CD14-positive monocyte (primary cell): ENCODE measurements at regions not wholly inside any gene's neighbourhood (a gene's known extent, or its start where the extent isn't known, plus 50 kb on each side); places are given as distances from the start of the nearest gene placed in this dataset.

Experiments used
- DNase-seq, 3 donors: peaks; one replicate each; pipeline ENCODE4 v3.0.0-alpha.2; 2011 to 2022
- H2AFZ ChIP-seq: 2 replicates; pipeline ENCODE4 v1.6.0; 2012; ENCODE audit warnings: mild to moderate bottlenecking, low read depth, low read length, inconsistent platforms; ENCODE audit not compliant: insufficient read depth, poor library complexity, severe bottlenecking
- H3K27ac ChIP-seq, 2 donors: 1 replicate in 1 of 2; 2 replicates in 1 of 2; pipeline ENCODE4 v1.5.1; 2012 to 2013; ENCODE audit warnings: low read length in 2 of 2, control low read depth in 1 of 2, inconsistent platforms in 1 of 2, low read depth in 1 of 2, mild to moderate bottlenecking in 1 of 2
- H3K27me3 ChIP-seq, 2 donors: one replicate each; pipeline versions ENCODE4 v1.6.0 to v1.6.1; 2011 to 2013; ENCODE audit warnings: low read length in 2 of 2; ENCODE audit not compliant: control insufficient read depth in 2 of 2, insufficient read depth in 2 of 2
- H3K36me3 ChIP-seq, 2 donors: replicated peaks in 1 of 2; 1 replicate in 1 of 2; 2 replicates in 1 of 2; pipeline versions ENCODE4 v1.5.1 to v1.6.1; 2012 to 2013; ENCODE audit warnings: low read length in 2 of 2, control low read depth in 1 of 2, inconsistent platforms in 1 of 2, mild to moderate bottlenecking in 1 of 2; ENCODE audit not compliant: insufficient read depth in 2 of 2, control insufficient read depth in 1 of 2
- H3K4me1 ChIP-seq, 2 donors: 1 replicate in 1 of 2; 2 replicates in 1 of 2; pipeline versions ENCODE4 v1.5.1 to v1.6.1; 2012 to 2013; ENCODE audit warnings: low read length in 2 of 2, control low read depth in 1 of 2, inconsistent platforms in 1 of 2, mild to moderate bottlenecking in 1 of 2, moderate library complexity in 1 of 2; ENCODE audit not compliant: insufficient read depth in 2 of 2, control insufficient read depth in 1 of 2
- H3K4me2 ChIP-seq: replicated peaks from 2 replicates; pipeline ENCODE3; 2012; ENCODE audit warnings: low read length, moderate library complexity, mild to moderate bottlenecking; ENCODE audit not compliant: poor library complexity, severe bottlenecking; ENCODE audit errors: extremely low read depth
- H3K4me3 ChIP-seq, 3 experiments: fragments of 200-600 bp in 1 of 3; sonication (generic) in 1 of 3; replicated peaks in 1 of 3; 1 replicate in 2 of 3; 2 replicates in 1 of 3; pipeline ENCODE4 v1.5.1; 2011 to 2013; ENCODE audit warnings: low read length in 3 of 3, mild to moderate bottlenecking in 3 of 3, control low read depth in 2 of 3, low read depth in 2 of 3, inconsistent platforms in 1 of 3, moderate library complexity in 1 of 3
- H3K79me2 ChIP-seq: 2 replicates; pipeline ENCODE4 v1.6.0; 2012; ENCODE audit warnings: mild to moderate bottlenecking, control low read depth, inconsistent platforms, low read length, moderate library complexity; ENCODE audit not compliant: insufficient read depth
- H3K9ac ChIP-seq: 2 replicates; pipeline ENCODE4 v1.6.0; 2017; ENCODE audit warnings: low read length, mild to moderate bottlenecking; ENCODE audit not compliant: insufficient read depth, poor library complexity, severe bottlenecking
- H3K9me3 ChIP-seq, 2 donors: replicated peaks in 1 of 2; 1 replicate in 1 of 2; 2 replicates in 1 of 2; pipeline versions ENCODE4 v1.5.1 to v1.6.1; 2012 to 2013; ENCODE audit warnings: low read length in 2 of 2, control low read depth in 1 of 2; ENCODE audit not compliant: control insufficient read depth in 1 of 2, insufficient read depth in 1 of 2
- H4K20me1 ChIP-seq: 2 replicates; pipeline ENCODE4 v1.6.0; 2012; ENCODE audit warnings: mild to moderate bottlenecking, low read length, control low read depth, moderate library complexity; ENCODE audit not compliant: insufficient read depth
- H3K27ac Mint-ChIP-seq, 7 donors: one replicate each; pipeline ENCODE4 v1.8.0; 2020; ENCODE audit warnings: mild to moderate bottlenecking in 7 of 7, mixed read lengths in 7 of 7, moderate library complexity in 6 of 7, inconsistent platforms in 2 of 7
- H3K27me3 Mint-ChIP-seq, 3 donors: one replicate each; pipeline ENCODE4 v1.8.0; 2021 to 2022; ENCODE audit warnings: low read depth in 3 of 3, mild to moderate bottlenecking in 3 of 3, mixed read lengths in 3 of 3, moderate library complexity in 3 of 3, inconsistent platforms in 1 of 3
- H3K36me3 Mint-ChIP-seq, 2 donors: one replicate each; pipeline ENCODE4 v1.8.0; 2020; ENCODE audit warnings: mixed read lengths in 2 of 2, inconsistent platforms in 1 of 2, mild to moderate bottlenecking in 1 of 2
- H3K4me1 Mint-ChIP-seq: one replicate; pipeline ENCODE4 v1.8.0; 2020; ENCODE audit warnings: mild to moderate bottlenecking, mixed read lengths
- H3K4me3 Mint-ChIP-seq, 2 donors: one replicate each; pipeline ENCODE4 v1.8.0; 2020; ENCODE audit warnings: mild to moderate bottlenecking in 2 of 2, mixed read lengths in 2 of 2, moderate library complexity in 1 of 2
- H3K9me3 Mint-ChIP-seq, 7 donors: one replicate each; pipeline ENCODE4 v1.8.0; 2020 to 2022; ENCODE audit warnings: mixed read lengths in 7 of 7, mild to moderate bottlenecking in 6 of 7, moderate library complexity in 6 of 7, inconsistent platforms in 2 of 7
- WGBS: methylation state at CpG from one replicate; pipeline ENCODE4 v1.1.5; 2013; ENCODE audit warnings: missing lambda C conversion rate; ENCODE audit not compliant: insufficient coverage; 5-methylcytosine and 5-hydroxymethylcytosine counted together
- intact Hi-C, 2 donors: fragments of 100-400 bp; cut with micrococcal nuclease; formaldehyde crosslinking; loops; one replicate each; pipeline versions ENCODE4 v1.15.0 to v1.15.1; 2023
- TF ChIP-seq, protein P1 (sequence below): fragments of 200-600 bp; IDR thresholded peaks from one replicate; pipeline ENCODE4 v1.8.0; 2022; ENCODE audit warnings: antibody characterized with exemption, mild to moderate bottlenecking

DNA sequence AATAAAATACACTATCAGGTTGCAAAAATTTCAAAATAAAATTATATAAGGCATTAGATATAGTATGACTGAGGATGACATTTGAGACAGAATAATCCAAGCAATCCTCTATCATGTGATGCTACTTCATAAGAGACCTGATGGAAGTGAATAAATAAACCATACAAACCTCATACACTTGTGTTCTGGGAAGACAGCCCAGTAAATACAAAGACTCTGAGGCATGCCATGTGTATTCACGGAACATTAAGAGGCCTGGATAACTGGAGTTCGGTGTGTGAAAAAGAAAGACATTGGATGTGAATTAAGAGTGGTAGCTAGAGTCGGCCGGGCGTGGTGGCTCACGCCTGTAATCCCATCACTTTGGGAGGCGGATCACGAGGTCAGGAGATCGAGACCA, 364.2 kb downstream of the ADAM29 start:
- no peak overlapping the region for H3K27ac Mint-ChIP-seq
- TF ChIP-seq, protein P1, sequence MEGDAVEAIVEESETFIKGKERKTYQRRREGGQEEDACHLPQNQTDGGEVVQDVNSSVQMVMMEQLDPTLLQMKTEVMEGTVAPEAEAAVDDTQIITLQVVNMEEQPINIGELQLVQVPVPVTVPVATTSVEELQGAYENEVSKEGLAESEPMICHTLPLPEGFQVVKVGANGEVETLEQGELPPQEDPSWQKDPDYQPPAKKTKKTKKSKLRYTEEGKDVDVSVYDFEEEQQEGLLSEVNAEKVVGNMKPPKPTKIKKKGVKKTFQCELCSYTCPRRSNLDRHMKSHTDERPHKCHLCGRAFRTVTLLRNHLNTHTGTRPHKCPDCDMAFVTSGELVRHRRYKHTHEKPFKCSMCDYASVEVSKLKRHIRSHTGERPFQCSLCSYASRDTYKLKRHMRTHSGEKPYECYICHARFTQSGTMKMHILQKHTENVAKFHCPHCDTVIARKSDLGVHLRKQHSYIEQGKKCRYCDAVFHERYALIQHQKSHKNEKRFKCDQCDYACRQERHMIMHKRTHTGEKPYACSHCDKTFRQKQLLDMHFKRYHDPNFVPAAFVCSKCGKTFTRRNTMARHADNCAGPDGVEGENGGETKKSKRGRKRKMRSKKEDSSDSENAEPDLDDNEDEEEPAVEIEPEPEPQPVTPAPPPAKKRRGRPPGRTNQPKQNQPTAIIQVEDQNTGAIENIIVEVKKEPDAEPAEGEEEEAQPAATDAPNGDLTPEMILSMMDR, result no peak
- no peak overlapping the region for H2AFZ ChIP-seq
- 86% methylated on average over 2 of the region's 9 CpGs for WGBS
- no peaks in the 10 kb centered on the region for H3K9me3 ChIP-seq
- H4K20me1 ChIP-seq, result no peaks in the 10 kb centered on the region
- H3K79me2 ChIP-seq, result no peaks in the 10 kb centered on the region
- no peak overlapping the region for H3K27ac ChIP-seq
- peaks cover 2 to 8% (median 6%) of the 10 kb centered on the region in 7 donors for H3K9me3 Mint-ChIP-seq
- no peaks in the 10 kb centered on the region for H3K36me3 Mint-ChIP-seq
- H3K27me3 ChIP-seq, result no peaks in the 10 kb centered on the region
- DNase-seq, result no peak
- no peak overlapping the region for H3K9ac ChIP-seq
- H3K4me3 ChIP-seq, result no peak overlapping the region
- intact Hi-C loops, result no loop called here
- H3K4me2 ChIP-seq, result no peak overlapping the region
- H3K36me3 ChIP-seq, result no peaks in the 10 kb centered on the region
- no peaks in the 10 kb centered on the region for H3K4me1 Mint-ChIP-seq
- peaks cover 0 to 2% (median 1%) of the 10 kb centered on the region in 3 donors for H3K27me3 Mint-ChIP-seq
- no peaks in the 10 kb centered on the region for H3K4me1 ChIP-seq
- no peak overlapping the region for H3K4me3 Mint-ChIP-seq

DNA sequence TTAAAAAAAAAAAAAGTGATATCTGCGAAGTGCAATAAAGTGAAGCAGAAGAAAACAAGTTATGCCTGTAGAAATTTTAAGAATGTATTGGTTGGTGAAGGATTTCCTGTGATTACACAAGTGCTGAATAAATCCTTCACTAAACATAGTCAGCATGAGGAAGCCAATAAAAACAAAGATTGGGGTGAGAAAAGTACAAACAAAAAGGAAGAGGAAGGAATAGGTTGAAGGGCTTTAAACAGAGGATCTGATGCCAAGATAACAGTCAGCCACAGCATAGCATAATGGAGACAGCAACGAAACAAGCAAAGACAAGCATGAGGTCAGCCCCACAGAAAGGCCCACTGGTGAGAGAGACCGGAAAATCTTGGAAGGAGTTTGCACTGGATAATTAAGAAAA, 372.2 kb downstream of the ADAM29 start:
- Histone ChIP-seq H3K36me3 (no peaks in the 10 kb centered on the region), H2AFZ (no peak overlapping the region), H3K4me1 (no peaks in the 10 kb centered on the region), H4K20me1 (no peaks in the 10 kb centered on the region), H3K4me2 (no peak overlapping the region), H3K27ac (no peak overlapping the region), H3K9ac (no peak overlapping the region), H3K79me2 (no peaks in the 10 kb centered on the region), H3K27me3 (no peaks in the 10 kb centered on the region), H3K4me3 (no peak overlapping the region), H3K9me3 (peaks cover 3 to 8% of the 10 kb centered on the region in 2 donors)
- DNase-seq, result no peak
- TF ChIP-seq, protein P1, result no peak
- Mint-ChIP-seq H3K4me3 (no peak overlapping the region), H3K4me1 (no peaks in the 10 kb centered on the region), H3K9me3 (peaks cover 0 to 11% (median 6%) of the 10 kb centered on the region in 7 donors), H3K27ac (no peak overlapping the region), H3K27me3 (peaks cover 0 to 1% (median 0%) of the 10 kb centered on the region in 3 donors), H3K36me3 (no peaks in the 10 kb centered on the region)
- 60% methylated on average over 2 of the region's 3 CpGs for WGBS
- intact Hi-C loops, result no loop called here
